ENCODE measurements at regions not wholly inside any gene's neighbourhood (a gene's known extent, or its start where the extent isn't known, plus 50 kb on each side); places are given as distances from the start of the nearest gene placed in this dataset.

DNA sequence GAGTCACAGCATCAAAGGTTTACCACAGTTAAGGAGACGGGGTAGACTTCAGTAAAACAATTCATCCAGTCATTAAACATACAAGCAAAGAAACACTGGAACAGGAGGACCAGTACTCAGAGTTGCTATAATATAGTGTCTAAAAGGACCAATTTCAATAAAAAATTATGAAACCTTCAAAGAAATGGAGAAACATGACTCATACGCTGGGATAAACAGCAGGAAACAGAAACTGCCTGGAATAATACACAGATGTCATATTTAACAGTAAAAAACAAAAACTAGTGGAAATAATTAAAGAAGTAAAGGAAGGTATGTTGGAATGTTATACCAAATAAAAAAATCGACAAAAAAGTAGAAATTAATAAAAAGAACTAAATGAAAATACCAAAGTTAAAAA, 1075.9 kb downstream of the NR2F1-AS1 start:
- Histone ChIP-seq H3K4me3 (no peak overlapping the region), H3K27ac (no peak overlapping the region)
- TF ChIP-seq, protein P1, sequence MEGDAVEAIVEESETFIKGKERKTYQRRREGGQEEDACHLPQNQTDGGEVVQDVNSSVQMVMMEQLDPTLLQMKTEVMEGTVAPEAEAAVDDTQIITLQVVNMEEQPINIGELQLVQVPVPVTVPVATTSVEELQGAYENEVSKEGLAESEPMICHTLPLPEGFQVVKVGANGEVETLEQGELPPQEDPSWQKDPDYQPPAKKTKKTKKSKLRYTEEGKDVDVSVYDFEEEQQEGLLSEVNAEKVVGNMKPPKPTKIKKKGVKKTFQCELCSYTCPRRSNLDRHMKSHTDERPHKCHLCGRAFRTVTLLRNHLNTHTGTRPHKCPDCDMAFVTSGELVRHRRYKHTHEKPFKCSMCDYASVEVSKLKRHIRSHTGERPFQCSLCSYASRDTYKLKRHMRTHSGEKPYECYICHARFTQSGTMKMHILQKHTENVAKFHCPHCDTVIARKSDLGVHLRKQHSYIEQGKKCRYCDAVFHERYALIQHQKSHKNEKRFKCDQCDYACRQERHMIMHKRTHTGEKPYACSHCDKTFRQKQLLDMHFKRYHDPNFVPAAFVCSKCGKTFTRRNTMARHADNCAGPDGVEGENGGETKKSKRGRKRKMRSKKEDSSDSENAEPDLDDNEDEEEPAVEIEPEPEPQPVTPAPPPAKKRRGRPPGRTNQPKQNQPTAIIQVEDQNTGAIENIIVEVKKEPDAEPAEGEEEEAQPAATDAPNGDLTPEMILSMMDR (IDR thresholded peaks at IDR 0.05) = no peak
- DNase-seq (ENCODE audit: low spot score) = no peak

- H3K27ac ChIP-seq = no peak overlapping the region
- no peak overlapping the region for H3K4me3 ChIP-seq
- DNase-seq (ENCODE audit: low spot score) = no peak
- TF ChIP-seq, protein P1 (IDR thresholded peaks at IDR 0.05) = no peak
Observed at GRCh38 chr5:92504346-92504745, 1076.7 kb downstream of the NR2F1-AS1 start.

- Histone ChIP-seq H3K4me3 (no peak overlapping the region), H3K27ac (no peak overlapping the region)
- TF ChIP-seq, protein P1 (IDR thresholded peaks at IDR 0.05) = no peak
- DNase-seq (ENCODE audit: low spot score) = no peak
Observed at GRCh38 chr5:92500752-92501151, 1080.3 kb downstream of the NR2F1-AS1 start.

GRCh38 chr5:92496545-92496944, 1084.5 kb downstream of the NR2F1-AS1 start:
- H3K27ac ChIP-seq = no peak overlapping the region
- TF ChIP-seq, protein P1 (IDR thresholded peaks at IDR 0.05) = no peak
- no peak overlapping the region for H3K4me3 ChIP-seq
- DNase-seq (ENCODE audit: low spot score) = no peak

DNA sequence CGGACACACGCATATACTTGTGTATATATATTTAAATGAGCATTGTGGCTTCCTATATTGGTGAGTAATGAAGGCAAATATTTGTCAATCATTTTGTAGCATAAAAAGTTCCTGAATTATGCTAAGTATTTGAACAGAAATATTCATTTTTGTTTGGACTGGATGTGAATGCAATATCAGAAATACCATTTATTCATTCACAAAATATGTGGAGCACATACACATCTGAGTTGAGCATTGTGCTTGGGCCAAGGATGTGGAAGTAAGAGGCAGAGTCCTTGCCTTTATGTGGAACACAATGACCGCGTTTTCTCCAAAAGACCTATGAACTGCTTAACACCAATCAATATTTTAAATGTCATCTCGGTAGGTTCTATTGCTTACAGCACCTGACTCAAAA, 1086.5 kb downstream of the NR2F1-AS1 start:
- no peak overlapping the region for H3K4me3 ChIP-seq
- no peak overlapping the region for H3K27ac ChIP-seq
- TF ChIP-seq, protein P1 (IDR thresholded peaks at IDR 0.05) = no peak
- DNase-seq (ENCODE audit: low spot score) = no peak

- Histone ChIP-seq H3K27ac (no peak overlapping the region), H3K4me3 (no peak overlapping the region)
- no peak for DNase-seq (ENCODE audit: low spot score)
- TF ChIP-seq, protein P1 (IDR thresholded peaks at IDR 0.05) = no peak
Observed at GRCh38 chr5:92492908-92493307, 1088.1 kb downstream of the NR2F1-AS1 start.

GRCh38 chr5:92484484-92484883, 1096.5 kb downstream of the NR2F1-AS1 start:
- DNase-seq (ENCODE audit: low spot score) = no peak
- Histone ChIP-seq H3K4me3 (no peak overlapping the region), H3K27ac (no peak overlapping the region)
- TF ChIP-seq, protein P1 (IDR thresholded peaks at IDR 0.05) = no peak
